IMR-90 (cell line): ENCODE measurements at regions not wholly inside any gene's neighbourhood (a gene's known extent, or its start where the extent isn't known, plus 50 kb on each side); places are given as distances from the start of the nearest gene placed in this dataset.

Experiments
- ATAC-seq: fragments of 200-7000 bp; cut with Tn5 transposase; 2 replicates; pipeline ENCODE4 v1.9.1; 2020; ENCODE audit warnings: low read depth, mild to moderate bottlenecking, moderate library complexity
- BruUV-seq: library from RNA; stranded (reverse); fragments of 400-500 nt; replicated peaks from 2 replicates; lab custom pipeline; 2021; lab: Mats Ljungman, UMichigan
- CTCF ChIA-PET: fragments of 300-600 bp; formaldehyde crosslinking; extraction: SDS; loops from one replicate; lab custom pipeline; 2021; ENCODE audit warnings: antibody characterized with exemption; lab: Yijun Ruan, JAX
- POLR2A ChIA-PET: fragments of 300-600 bp; sonication (Branson Sonifier 250); formaldehyde crosslinking; loops from one replicate; lab custom pipeline; 2022; ENCODE audit warnings: antibody characterized with exemption; ENCODE audit not compliant: unreplicated experiment; lab: Charles Lee
- DNase-seq: peaks from one replicate; pipeline ENCODE4 v3.0.0; 2013
- H2AFZ ChIP-seq: replicated peaks from 2 replicates; pipeline ENCODE3; 2013; ENCODE audit warnings: low read length, mild to moderate bottlenecking; ENCODE audit not compliant: poor library complexity
- H2AK5ac ChIP-seq: 2 replicates; pipeline ENCODE4 v1.6.1; 2013; ENCODE audit warnings: low read depth, low read length, inconsistent platforms
- H2AK9ac ChIP-seq: replicated peaks from 2 replicates; pipeline ENCODE3; 2013; ENCODE audit warnings: mild to moderate bottlenecking, low read depth, low read length, moderate library complexity; ENCODE audit not compliant: poor library complexity
- H2BK120ac ChIP-seq: 2 replicates; pipeline ENCODE4 v1.6.1; 2013; ENCODE audit warnings: low read depth, low read length, inconsistent platforms
- H2BK15ac ChIP-seq: 3 replicates; pipeline ENCODE4 v1.6.1; 2013; ENCODE audit warnings: low read depth, low read length, inconsistent platforms
- H2BK20ac ChIP-seq: 2 replicates; pipeline ENCODE4 v1.6.1; 2013; ENCODE audit warnings: low read depth, mild to moderate bottlenecking, inconsistent platforms, low read length, moderate library complexity
- H2BK5ac ChIP-seq: 2 replicates; pipeline ENCODE4 v1.6.1; 2013; ENCODE audit warnings: mild to moderate bottlenecking, low read depth, low read length, inconsistent platforms; ENCODE audit not compliant: poor library complexity, severe bottlenecking
- H3K14ac ChIP-seq: replicated peaks from 2 replicates; pipeline ENCODE4 v1.6.1; 2013; ENCODE audit warnings: low read depth, low read length, inconsistent platforms
- H3K18ac ChIP-seq: 2 replicates; pipeline ENCODE4 v1.6.1; 2013; ENCODE audit warnings: low read depth, low read length, control low read depth
- H3K23ac ChIP-seq: 2 replicates; pipeline ENCODE4 v1.6.1; 2013; ENCODE audit warnings: low read depth, low read length, inconsistent platforms
- H3K27ac ChIP-seq: 2 replicates; pipeline ENCODE4 v1.5.1; 2013; ENCODE audit warnings: mild to moderate bottlenecking, control low read depth, low read length; ENCODE audit not compliant: insufficient read depth
- H3K27me3 ChIP-seq: 2 replicates; pipeline ENCODE4 v1.6.1; 2013; ENCODE audit warnings: low read length; ENCODE audit not compliant: control insufficient read depth, insufficient read depth
- H3K36me3 ChIP-seq: 2 replicates; pipeline ENCODE4 v1.6.1; 2013; ENCODE audit warnings: low read length, mixed read lengths; ENCODE audit not compliant: control insufficient read depth, insufficient read depth
- H3K4ac ChIP-seq: 2 replicates; pipeline ENCODE4 v1.6.1; 2013; ENCODE audit warnings: low read depth, low read length, inconsistent platforms
- H3K4me1 ChIP-seq: 2 replicates; pipeline ENCODE4 v1.6.1; 2013; ENCODE audit warnings: low read length, mixed read lengths; ENCODE audit not compliant: control insufficient read depth, insufficient read depth
- H3K4me2 ChIP-seq: 2 replicates; pipeline ENCODE4 v1.6.1; 2013; ENCODE audit warnings: low read depth, mild to moderate bottlenecking, control low read depth, low read length, moderate library complexity
- H3K4me3 ChIP-seq: 2 replicates; pipeline ENCODE4 v1.5.1; 2013; ENCODE audit warnings: low read depth, mild to moderate bottlenecking, control low read depth, low read length, moderate library complexity; ENCODE audit not compliant: insufficient read depth
- H3K56ac ChIP-seq: 2 replicates; pipeline ENCODE4 v1.6.1; 2013; ENCODE audit warnings: low read length, inconsistent platforms; ENCODE audit not compliant: insufficient read depth; ENCODE audit errors: extremely low read depth
- H3K79me1 ChIP-seq, 2 experiments: 2 replicates each; pipeline ENCODE4 v1.6.1; 2013; ENCODE audit warnings: low read length in 2 of 2, inconsistent platforms in 1 of 2, low read depth in 1 of 2
- H3K9ac ChIP-seq: 2 replicates; pipeline ENCODE4 v1.6.1; 2013; ENCODE audit warnings: low read depth, low read length, control low read depth
- H3K9me1 ChIP-seq: 2 replicates; pipeline ENCODE4 v1.6.1; 2013; ENCODE audit warnings: low read length, inconsistent platforms; ENCODE audit not compliant: insufficient read depth
- H3K9me3 ChIP-seq: 2 replicates; pipeline ENCODE4 v1.6.1; 2013; ENCODE audit warnings: low read length; ENCODE audit not compliant: control insufficient read depth, insufficient read depth
- H4K20me1 ChIP-seq: 2 replicates; pipeline ENCODE4 v1.6.1; 2013; ENCODE audit warnings: low read length, inconsistent platforms; ENCODE audit not compliant: insufficient read depth
- H4K5ac ChIP-seq: 2 replicates; pipeline ENCODE4 v1.6.1; 2013; ENCODE audit warnings: mild to moderate bottlenecking, low read depth, low read length, control low read depth
- H4K8ac ChIP-seq, 2 experiments: 2 replicates each; pipeline ENCODE4 v1.6.1; 2013; ENCODE audit warnings: low read depth in 2 of 2, low read length in 2 of 2, control low read depth in 1 of 2, inconsistent platforms in 1 of 2
- H4K91ac ChIP-seq: 2 replicates; pipeline ENCODE4 v1.6.1; 2013; ENCODE audit warnings: low read depth, low read length, inconsistent platforms; ENCODE audit not compliant: insufficient read depth
- BHLHE40 ChIP-seq: fragments of 150-350 bp; IDR thresholded peaks from 2 replicates; pipeline ENCODE4 v1.6.1; 2016; ENCODE audit warnings: mild to moderate bottlenecking, low read depth, low read length
- FOS ChIP-seq: fragments of 150-350 bp; IDR thresholded peaks from 2 replicates; pipeline ENCODE4 v1.6.1; 2016; ENCODE audit warnings: low read depth, low read length
- MAFK ChIP-seq: IDR thresholded peaks from 2 replicates; pipeline ENCODE4 v1.6.1; 2012; ENCODE audit warnings: low read depth, low read length, improper control_type of control experiment
- MXI1 ChIP-seq: IDR thresholded peaks from 2 replicates; pipeline ENCODE4 v1.6.1; 2012; ENCODE audit warnings: low read depth, mild to moderate bottlenecking, low read length, moderate library complexity, borderline replicate concordance
- POLR2A ChIP-seq: IDR thresholded peaks from 2 replicates; pipeline ENCODE4 v1.6.1; 2012; ENCODE audit warnings: mild to moderate bottlenecking, low read depth, low read length
- RAD21 ChIP-seq: IDR thresholded peaks from 2 replicates; pipeline ENCODE4 v1.6.1; 2012; ENCODE audit warnings: low read length, improper control_type of control experiment
- RCOR1 ChIP-seq: IDR thresholded peaks from 2 replicates; pipeline ENCODE4 v1.6.1; 2012; ENCODE audit warnings: mild to moderate bottlenecking, low read length, improper control_type of control experiment; ENCODE audit not compliant: insufficient replicate concordance
- RFX5 ChIP-seq: IDR thresholded peaks from 2 replicates; pipeline ENCODE4 v1.8.0; 2012; ENCODE audit warnings: low read depth, mild to moderate bottlenecking, low read length, moderate library complexity
- WGBS, 2 experiments: methylation state at CpG; one replicate each; pipeline versions ENCODE4 v1.1.5 to v1.1.7; 2013; ENCODE audit warnings: missing lambda C conversion rate in 2 of 2; ENCODE audit not compliant: insufficient read length in 1 of 2; ENCODE audit errors: extremely low coverage in 2 of 2; 5-methylcytosine and 5-hydroxymethylcytosine counted together
- dilution Hi-C: fragments of 300-500 bp; cut with HindIII; formaldehyde crosslinking; loops from one replicate; pipeline ENCODE4 v1.14.3; 2018; ENCODE audit warnings: low sequenced_read_pairs; ENCODE audit not compliant: unreplicated experiment
- in situ Hi-C: fragments of 300-500 bp; cut with MboI; formaldehyde crosslinking; loops from 3 replicates; pipeline ENCODE4 v1.14.3; 2019; ENCODE audit warnings: low sequenced_read_pairs, inconsistent platforms, mixed read lengths
- intact Hi-C: fragments of 100-400 bp; cut with micrococcal nuclease; formaldehyde crosslinking; loops from 2 replicates; pipeline ENCODE4 v1.10.0; 2022

- Histone ChIP-seq H3K79me1 (no peaks in the 10 kb centered on the region), H2BK20ac (no peak overlapping the region), H3K4me1 (no peaks in the 10 kb centered on the region), H3K9ac (no peak overlapping the region), H3K36me3 (no peaks in the 10 kb centered on the region), H3K27ac (no peak overlapping the region), H3K4ac (no peak overlapping the region), H3K9me3 (no peaks in the 10 kb centered on the region), H4K8ac (no peak overlapping the region), H3K9me1 (no peaks in the 10 kb centered on the region), H3K56ac (no peak overlapping the region), H2AK5ac (no peak overlapping the region), H3K23ac (no peak overlapping the region), H2BK120ac (no peak overlapping the region), H2AFZ (no peak overlapping the region), H2AK9ac (no peak overlapping the region), H2BK5ac (no peak overlapping the region), H4K20me1 (no peaks in the 10 kb centered on the region), H2BK15ac (no peak overlapping the region), H4K5ac (no peak overlapping the region), H3K14ac (no peak overlapping the region), H3K4me3 (no peak overlapping the region), H4K91ac (no peak overlapping the region), H3K4me2 (no peak overlapping the region), H3K27me3 (no peaks in the 10 kb centered on the region), H3K18ac (no peak overlapping the region)
- in situ Hi-C loops (no loop called here), dilution Hi-C loops (no loop called here), intact Hi-C loops (no loop called here)
- TF ChIP-seq RCOR1 (no peak), BHLHE40 (no peak), FOS (no peak), MAFK (no peak), POLR2A (no peak), MXI1 (no peak), RAD21 (no peak), RFX5 (no peak)
- POLR2A ChIA-PET: no interaction called here
- CTCF ChIA-PET: no interaction called here
- ATAC-seq: no peak
- no TSS peak for BruUV-seq
- DNase-seq: no peak
- WGBS, 2 experiments: 59% methylated on average over 3 of the region's 5 CpGs; no CpG with 5 or more reads in 1 of the 2 experiments
These were observed 126.8 kb upstream of the RAG2 start for GRCh38 chr11:36724742-36725385.
